ENCODE measurements at regions not wholly inside any gene's neighbourhood (a gene's known extent, or its start where the extent isn't known, plus 50 kb on each side); places are given as distances from the start of the nearest gene placed in this dataset.

- peak; percentile 30; the same call in 1 of the 2 replicates for TF ChIP-seq REST (IDR thresholded peaks at IDR 0.05; ENCODE audit: borderline replicate concordance)
- no peak for TF ChIP-seq REST (CRISPR knock-in tag; IDR thresholded peaks at IDR 0.05; ENCODE audit: low read depth)
- no peak for TF ChIP-seq HLTF (IDR thresholded peaks at IDR 0.05)
- 0 out of 2 replicates have a peak, but pooled peaks have one; percentile 30 for TF ChIP-seq SMC3 (conservative IDR thresholded peaks at IDR 0.05; ENCODE audit: insufficient read depth, low read depth, low read length)
- TF ChIP-seq TRIM28 (IDR thresholded peaks at IDR 0.05) = no peak
- no peak for TF ChIP-seq TGIF2 (CRISPR knock-in tag; IDR thresholded peaks at IDR 0.05)
- TF ChIP-seq HMBOX1 (IDR thresholded peaks at IDR 0.05) = 0 out of 2 replicates have a peak, but pooled peaks have one; percentile 35
- TF ChIP-seq EZH2 (IDR thresholded peaks at IDR 0.05; ENCODE audit: borderline replicate concordance, low read depth, low read length) = no peak
- no peak for TF ChIP-seq SFPQ (IDR thresholded peaks at IDR 0.05; ENCODE audit: low read depth, low read length)
- TF ChIP-seq NFE2 (IDR thresholded peaks at IDR 0.05; ENCODE audit: low read depth) = no peak
- no peak for TF ChIP-seq DEAF1 (CRISPR knock-in tag; IDR thresholded peaks at IDR 0.05)
- no peak for TF ChIP-seq SP2 (IDR thresholded peaks at IDR 0.05; ENCODE audit: extremely low read depth, low read depth, low read length, poor library complexity, severe bottlenecking)
- no peak for TF ChIP-seq RBM25 (IDR thresholded peaks at IDR 0.05; ENCODE audit: low read depth, low read length, severe bottlenecking)
Measured at GRCh38 chr1:70896224-70896623, 151.4 kb downstream of the PTGER3 start (continued).

Measured in K562 (cell line).